ENCODE measurements at regions not wholly inside any gene's neighbourhood (a gene's known extent, or its start where the extent isn't known, plus 50 kb on each side); places are given as distances from the start of the nearest gene placed in this dataset.

GRCh38 chr5:97498657-97499056 is 315.6 kb upstream of the RIOK2 start:
- WGBS, result 84% methylated on average over 1 of the region's 1 CpG

GRCh38 chr5:97499605-97500004 is 316.6 kb upstream of the RIOK2 start:
- Histone ChIP-seq H3K4me3 (ENCODE audit: low read depth in 1 of 3, low read length in 3 of 3) (no peak overlapping the region), H3K9ac (ENCODE audit: low read depth in 1 of 2, low read length in 2 of 2) (no peak overlapping the region), H3K36me3 (ENCODE audit: control insufficient read depth in 4 of 4, insufficient read depth in 3 of 4, low read depth in 1 of 4, low read length in 3 of 4) (no peaks in the 10 kb centered on the region), H3K27ac (ENCODE audit: low read depth in 1 of 2, low read length in 2 of 2) (no peak overlapping the region), H3K4me1 (ENCODE audit: control insufficient read depth in 4 of 4, insufficient read depth in 4 of 4, low read length in 3 of 4) (no peaks in the 10 kb centered on the region), H3K27me3 (ENCODE audit: control insufficient read depth in 4 of 4, insufficient read depth in 4 of 4, low read length in 3 of 4) (no peaks in the 10 kb centered on the region), H3K9me3 (ENCODE audit: control insufficient read depth in 4 of 4, low read length in 3 of 4) (no peaks in the 10 kb centered on the region)
- TF ChIP-seq SP1 (IDR thresholded peaks at IDR 0.05) (no peak), RXRA (IDR thresholded peaks at IDR 0.05) (no peak), FOXA1 (IDR thresholded peaks at IDR 0.05) (no peak), JUND (IDR thresholded peaks at IDR 0.05) (no peak), CTCF (IDR thresholded peaks at IDR 0.05; ENCODE audit: low read depth, low read length, missing input control) (no peak), EGR1 (IDR thresholded peaks at IDR 0.05; ENCODE audit: low read depth in 2 of 2) (no peak), MAX (IDR thresholded peaks at IDR 0.05) (no peak), FOXA2 (IDR thresholded peaks at IDR 0.05) (no peak), NR2F2 (IDR thresholded peaks at IDR 0.05) (no peak), TAF1 (conservative IDR thresholded peaks at IDR 0.05) (no peak), ZBTB33 (IDR thresholded peaks at IDR 0.05) (no peak), YY1 (IDR thresholded peaks at IDR 0.05) (no peak)
- WGBS, result 76% methylated on average over 6 of the region's 6 CpGs
- no peak for DNase-seq (ENCODE audit: low spot score)

More at GRCh38 chr5:97498657-97499056, 315.6 kb upstream of the RIOK2 start:
- H3K9me3 ChIP-seq (ENCODE audit: control insufficient read depth in 4 of 4, low read length in 3 of 4), result no peaks in the 10 kb centered on the region
- TF ChIP-seq GABPA (IDR thresholded peaks at IDR 0.05 in 1 of 2, conservative IDR thresholded peaks at IDR 0.05 in 1 of 2) (no peak), REST (IDR thresholded peaks at IDR 0.05) (no peak), HNF4A (conservative IDR thresholded peaks at IDR 0.05) (no peak), MAX (IDR thresholded peaks at IDR 0.05) (no peak), NR2F2 (IDR thresholded peaks at IDR 0.05) (no peak)
- H3K27ac ChIP-seq (ENCODE audit: low read depth in 1 of 2, low read length in 2 of 2), result no peak overlapping the region
- no peaks in the 10 kb centered on the region for H3K36me3 ChIP-seq (ENCODE audit: control insufficient read depth in 4 of 4, insufficient read depth in 3 of 4, low read depth in 1 of 4, low read length in 3 of 4)
- no peaks in the 10 kb centered on the region for H3K4me1 ChIP-seq (ENCODE audit: control insufficient read depth in 4 of 4, insufficient read depth in 4 of 4, low read length in 3 of 4)
- DNase-seq (ENCODE audit: low spot score), result no peak
- H3K4me3 ChIP-seq (ENCODE audit: low read depth in 1 of 3, low read length in 3 of 3), result no peak overlapping the region
- no peaks in the 10 kb centered on the region for H3K27me3 ChIP-seq (ENCODE audit: control insufficient read depth in 4 of 4, insufficient read depth in 4 of 4, low read length in 3 of 4)
- H3K9ac ChIP-seq (ENCODE audit: low read depth in 1 of 2, low read length in 2 of 2), result no peak overlapping the region

Measured in liver (tissue), 8 donors.